ENCODE measurements at regions not wholly inside any gene's neighbourhood (a gene's known extent, or its start where the extent isn't known, plus 50 kb on each side); places are given as distances from the start of the nearest gene placed in this dataset.

DNA sequence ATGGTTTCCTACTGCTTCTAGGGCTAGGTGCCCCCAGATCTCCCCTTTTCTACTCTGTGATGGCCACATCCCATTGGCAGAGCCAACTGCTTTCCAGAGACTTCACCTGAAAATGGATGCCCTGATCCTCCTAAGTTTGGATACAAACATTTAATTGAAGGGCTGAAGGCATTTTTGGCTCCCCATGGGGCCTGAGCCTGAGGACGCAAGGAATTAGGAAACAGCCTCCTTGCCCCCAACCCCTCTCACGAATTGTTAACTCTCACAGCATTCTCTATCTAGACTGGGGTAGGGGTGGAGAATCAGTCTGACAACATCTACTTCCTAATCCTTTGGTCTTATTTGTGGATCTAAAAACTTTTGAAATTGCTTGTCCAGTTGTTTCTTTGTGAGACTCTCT, 108.5 kb upstream of the KCNK2 start:
- H3K27ac ChIP-seq, result no peak overlapping the region
- no peaks in the 10 kb centered on the region for H3K9me3 ChIP-seq (replicated peaks)
- no peaks in the 10 kb centered on the region for H3K36me3 ChIP-seq
- no peak overlapping the region for H3K4me3 ChIP-seq
- no peaks in the 10 kb centered on the region for H3K27me3 ChIP-seq (replicated peaks)
- H3K4me1 ChIP-seq (replicated peaks), result no peaks in the 10 kb centered on the region
- DNase-seq (ENCODE audit: low read depth in 1 of 2, low spot score in 2 of 2), result no peak

DNA sequence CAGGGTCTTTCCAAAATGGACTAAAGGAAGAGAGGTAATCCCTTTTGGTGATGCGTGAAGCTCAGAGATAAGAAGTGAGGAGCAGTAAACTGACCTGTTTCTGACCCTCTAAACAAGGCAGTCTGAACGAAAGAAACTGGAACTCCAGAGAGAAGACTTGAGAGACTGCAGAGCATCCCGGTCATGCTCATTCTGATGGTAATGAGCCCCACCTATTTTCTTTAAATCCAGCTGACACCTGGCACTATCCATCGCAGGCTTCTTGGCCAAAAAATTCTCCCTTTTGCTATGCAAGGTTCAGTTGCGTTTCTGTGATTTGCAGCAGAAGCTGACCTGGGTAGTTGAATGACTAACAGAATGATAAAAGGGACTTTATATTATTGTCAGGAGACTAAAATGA, 105.9 kb upstream of the KCNK2 start:
- Histone ChIP-seq H3K4me1 (replicated peaks) (no peaks in the 10 kb centered on the region), H3K9me3 (replicated peaks) (no peaks in the 10 kb centered on the region), H3K4me3 (no peak overlapping the region), H3K27me3 (replicated peaks) (no peaks in the 10 kb centered on the region), H3K27ac (no peak overlapping the region), H3K36me3 (no peaks in the 10 kb centered on the region)
- DNase-seq (ENCODE audit: low read depth in 1 of 2, low spot score in 2 of 2), result no peak

DNA sequence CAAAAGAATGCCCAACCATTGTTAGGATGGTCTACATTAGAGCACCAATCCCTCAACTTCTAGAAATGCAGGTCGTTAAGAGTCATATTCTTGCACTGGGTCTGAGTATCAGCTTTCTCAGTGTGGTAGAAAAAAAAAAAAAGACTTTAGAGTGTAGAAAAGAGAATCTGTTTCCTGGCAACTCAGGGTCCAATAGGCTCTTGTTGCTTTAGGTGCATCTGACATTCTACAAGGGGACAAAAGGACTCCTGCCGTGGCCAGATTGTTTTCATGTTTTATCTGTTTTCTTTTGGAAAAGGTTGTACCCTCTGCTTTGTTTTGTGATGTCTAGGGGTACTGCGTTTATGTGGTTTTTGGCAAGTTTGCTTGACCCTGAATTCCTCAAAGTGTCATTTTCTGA, 105.4 kb upstream of the KCNK2 start:
- no peaks in the 10 kb centered on the region for H3K36me3 ChIP-seq

DNA sequence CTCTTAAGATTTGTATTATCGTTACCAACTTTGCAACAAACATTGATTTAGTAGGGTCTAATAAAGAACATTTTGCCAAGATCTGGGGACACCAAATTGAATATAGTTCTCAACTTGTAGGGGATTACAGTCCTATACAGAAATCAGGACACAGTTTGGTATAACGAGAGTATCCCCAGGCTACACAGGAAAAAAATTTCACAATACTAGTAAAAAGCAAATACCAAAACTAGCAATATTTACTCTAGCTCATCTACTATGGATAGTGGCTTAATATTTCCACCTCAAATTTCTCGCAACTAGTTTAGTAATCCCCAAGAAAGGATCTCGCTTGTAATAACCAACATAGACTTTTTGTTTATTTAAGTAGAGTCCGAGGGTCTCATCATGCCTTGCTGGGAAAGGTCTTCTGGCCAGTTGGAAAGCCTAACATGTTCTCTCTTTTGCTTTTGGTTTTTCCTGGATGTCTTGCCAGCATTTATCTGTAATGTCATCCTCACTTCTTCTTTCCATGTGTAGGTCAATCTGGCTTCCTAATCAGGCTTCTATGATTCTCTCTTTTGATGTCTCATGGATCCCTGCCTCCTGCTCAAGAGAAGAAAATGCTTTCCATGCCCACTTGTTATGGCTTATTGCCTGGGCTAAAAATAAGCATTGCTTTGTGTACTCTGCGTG, 104.7 kb upstream of the KCNK2 start:
- H3K27ac ChIP-seq, result no peak overlapping the region
- H3K9me3 ChIP-seq (replicated peaks), result no peaks in the 10 kb centered on the region
- no peaks in the 10 kb centered on the region for H3K36me3 ChIP-seq
- no peak for DNase-seq (ENCODE audit: low read depth in 1 of 2, low spot score in 2 of 2)
- no peaks in the 10 kb centered on the region for H3K27me3 ChIP-seq (replicated peaks)
- peaks cover 5% of the 10 kb centered on the region for H3K4me1 ChIP-seq (replicated peaks)
- H3K4me3 ChIP-seq, result no peak overlapping the region

More for the DNA sequence above, 105.4 kb upstream of the KCNK2 start:
- Histone ChIP-seq H3K27ac (no peak overlapping the region), H3K4me3 (no peak overlapping the region), H3K9me3 (replicated peaks) (no peaks in the 10 kb centered on the region), H3K4me1 (replicated peaks) (no peaks in the 10 kb centered on the region), H3K27me3 (replicated peaks) (no peaks in the 10 kb centered on the region)
- no peak for DNase-seq (ENCODE audit: low read depth in 1 of 2, low spot score in 2 of 2)

DNA sequence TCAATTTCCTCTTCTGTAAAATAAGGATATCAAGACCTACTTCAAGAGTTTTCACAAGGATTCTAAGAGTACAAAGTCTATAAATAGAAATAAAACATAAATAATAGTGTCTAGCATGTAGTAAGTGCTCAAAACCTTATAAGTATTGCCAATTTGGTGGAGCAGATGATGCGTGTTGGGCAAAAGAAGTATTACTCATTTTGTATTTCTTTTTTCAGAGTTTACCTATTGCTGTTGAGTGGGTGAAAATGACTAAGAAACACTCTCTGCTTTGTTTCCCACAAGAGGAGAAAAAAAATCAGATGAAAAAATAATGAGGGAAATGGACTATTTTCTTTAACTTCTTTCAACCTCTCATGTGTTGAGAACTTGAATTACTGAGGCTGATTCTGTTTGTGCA, 103.3 kb upstream of the KCNK2 start:
- DNase-seq (ENCODE audit: low read depth in 1 of 2, low spot score in 2 of 2), result no peak
- H3K4me1 ChIP-seq (replicated peaks), result peaks cover 14% of the 10 kb centered on the region
- H3K9me3 ChIP-seq (replicated peaks), result no peaks in the 10 kb centered on the region
- no peak overlapping the region for H3K4me3 ChIP-seq
- H3K36me3 ChIP-seq, result no peaks in the 10 kb centered on the region
- H3K27ac ChIP-seq, result no peak overlapping the region
- no peaks in the 10 kb centered on the region for H3K27me3 ChIP-seq (replicated peaks)

DNA sequence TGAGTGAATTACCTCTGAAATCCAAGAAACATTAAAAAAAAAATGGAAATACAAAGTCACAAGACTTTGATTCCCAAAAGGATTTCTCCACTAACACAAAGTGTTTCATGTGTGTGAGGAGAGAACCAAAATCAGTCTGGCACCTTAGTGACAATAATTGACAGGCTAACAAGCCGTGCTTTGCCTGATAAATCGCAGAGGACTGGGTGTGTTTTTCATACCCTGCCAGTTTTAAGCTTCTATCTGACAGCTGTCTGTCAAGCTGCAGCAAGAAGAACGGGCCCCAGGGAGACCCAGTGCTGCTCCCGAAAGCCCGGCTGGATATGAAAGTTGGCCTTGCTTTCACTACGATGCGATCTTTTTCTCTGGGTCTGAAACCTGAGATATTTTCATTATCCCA, 101.6 kb upstream of the KCNK2 start:
- peaks cover 14% of the 10 kb centered on the region for H3K4me1 ChIP-seq (replicated peaks)
- H3K27ac ChIP-seq, result no peak overlapping the region
- no peaks in the 10 kb centered on the region for H3K9me3 ChIP-seq (replicated peaks)
- no peaks in the 10 kb centered on the region for H3K27me3 ChIP-seq (replicated peaks)
- no peaks in the 10 kb centered on the region for H3K36me3 ChIP-seq
- H3K4me3 ChIP-seq, result no peak overlapping the region
- no peak for DNase-seq (ENCODE audit: low read depth in 1 of 2, low spot score in 2 of 2)

DNA sequence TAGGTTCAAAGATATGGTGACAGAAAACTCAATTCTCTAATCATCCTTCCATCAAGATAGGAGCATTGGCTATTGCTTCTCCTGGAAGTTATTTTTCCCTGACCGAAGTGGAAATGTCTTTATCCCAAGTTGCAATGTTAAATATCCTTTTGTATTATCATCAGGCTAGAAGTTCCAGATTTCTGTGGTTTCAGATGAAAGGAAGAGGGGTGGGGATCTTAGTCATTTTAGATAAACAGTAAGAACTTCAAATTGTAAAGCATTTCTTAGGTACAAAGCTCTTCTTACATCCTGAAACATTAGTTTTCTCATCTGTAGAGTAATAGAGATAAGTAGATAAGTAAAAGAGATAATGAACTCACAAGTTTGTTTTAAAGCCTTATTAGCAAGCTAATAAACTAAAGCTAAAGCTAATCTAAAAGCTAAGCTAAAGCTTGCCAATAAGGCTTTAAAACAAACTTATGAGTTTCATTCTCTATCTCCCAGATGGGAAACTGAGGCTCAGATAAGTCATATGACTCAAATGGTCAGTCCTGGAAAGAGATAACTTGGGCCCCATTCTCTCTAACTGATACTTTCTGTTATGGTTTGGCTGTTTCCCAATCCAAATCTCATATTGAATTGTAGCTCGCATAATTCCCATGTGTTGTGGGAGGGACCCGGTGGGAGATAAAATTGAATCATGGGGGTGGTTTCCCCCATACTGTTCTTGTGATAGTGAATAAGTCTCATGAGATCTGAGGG, 99.2 kb upstream of the KCNK2 start:
- Histone ChIP-seq H3K4me1 (replicated peaks) (peaks cover 14% of the 10 kb centered on the region), H3K27me3 (replicated peaks) (no peaks in the 10 kb centered on the region), H3K9me3 (replicated peaks) (no peaks in the 10 kb centered on the region), H3K27ac (no peak overlapping the region), H3K36me3 (no peaks in the 10 kb centered on the region), H3K4me3 (no peak overlapping the region)
- peak in 1 of 2 experiments; percentile 16 for DNase-seq (ENCODE audit: low read depth in 1 of 2, low spot score in 2 of 2)

DNA sequence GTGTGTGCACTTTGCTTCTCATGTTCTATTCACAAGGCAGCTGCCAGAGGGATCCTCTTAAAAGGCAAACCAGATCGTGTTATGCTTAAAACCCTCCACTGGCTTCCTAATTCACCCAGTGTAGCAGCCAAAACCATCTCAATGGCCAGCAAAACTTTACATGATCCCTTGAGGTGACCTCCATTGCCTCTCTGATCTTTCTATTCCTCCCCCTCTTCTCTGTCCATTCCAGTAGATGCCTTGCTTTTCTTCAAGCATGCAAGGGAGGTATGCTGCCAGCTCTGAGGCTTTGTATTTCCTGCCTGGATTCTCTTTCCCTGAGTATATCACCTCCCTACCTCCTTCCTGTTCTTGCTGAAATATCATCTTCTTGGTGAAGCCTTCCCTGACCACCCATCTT, 93.2 kb upstream of the KCNK2 start:
- H3K4me1 ChIP-seq (replicated peaks), result peaks cover 14% of the 10 kb centered on the region
- no peaks in the 10 kb centered on the region for H3K36me3 ChIP-seq
- no peaks in the 10 kb centered on the region for H3K27me3 ChIP-seq (replicated peaks)
- DNase-seq (ENCODE audit: low read depth in 1 of 2, low spot score in 2 of 2), result no peak
- no peak overlapping the region for H3K27ac ChIP-seq
- no peak overlapping the region for H3K4me3 ChIP-seq
- H3K9me3 ChIP-seq (replicated peaks), result no peaks in the 10 kb centered on the region

DNA sequence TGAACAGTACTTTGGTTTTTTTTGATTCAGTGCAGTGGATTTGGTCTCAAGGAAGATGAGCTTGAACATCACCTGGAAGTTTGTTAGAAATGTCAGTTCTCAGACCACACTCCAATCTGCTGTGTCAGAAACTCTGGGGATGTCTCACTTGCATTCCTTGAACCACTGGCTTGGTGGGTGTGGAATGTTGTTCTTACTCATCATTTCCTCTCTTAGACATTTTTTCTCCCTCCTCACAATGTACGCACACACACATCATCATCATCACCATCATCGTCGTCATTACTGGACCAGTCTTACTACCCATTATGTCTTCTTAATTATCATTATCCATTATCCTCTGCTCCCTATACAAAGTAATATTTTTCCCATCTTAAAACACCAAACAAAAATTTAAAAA, 91.9 kb upstream of the KCNK2 start:
- Histone ChIP-seq H3K27ac (peak overlapping the region; percentile 27; the same call in 1 of the 2 replicates), H3K27me3 (replicated peaks) (no peaks in the 10 kb centered on the region), H3K36me3 (no peaks in the 10 kb centered on the region), H3K9me3 (replicated peaks) (no peaks in the 10 kb centered on the region), H3K4me1 (replicated peaks) (peaks cover 14% of the 10 kb centered on the region), H3K4me3 (no peak overlapping the region)
- DNase-seq (ENCODE audit: low read depth in 1 of 2, low spot score in 2 of 2), result peak in 1 of 2 experiments; percentile 28

DNA sequence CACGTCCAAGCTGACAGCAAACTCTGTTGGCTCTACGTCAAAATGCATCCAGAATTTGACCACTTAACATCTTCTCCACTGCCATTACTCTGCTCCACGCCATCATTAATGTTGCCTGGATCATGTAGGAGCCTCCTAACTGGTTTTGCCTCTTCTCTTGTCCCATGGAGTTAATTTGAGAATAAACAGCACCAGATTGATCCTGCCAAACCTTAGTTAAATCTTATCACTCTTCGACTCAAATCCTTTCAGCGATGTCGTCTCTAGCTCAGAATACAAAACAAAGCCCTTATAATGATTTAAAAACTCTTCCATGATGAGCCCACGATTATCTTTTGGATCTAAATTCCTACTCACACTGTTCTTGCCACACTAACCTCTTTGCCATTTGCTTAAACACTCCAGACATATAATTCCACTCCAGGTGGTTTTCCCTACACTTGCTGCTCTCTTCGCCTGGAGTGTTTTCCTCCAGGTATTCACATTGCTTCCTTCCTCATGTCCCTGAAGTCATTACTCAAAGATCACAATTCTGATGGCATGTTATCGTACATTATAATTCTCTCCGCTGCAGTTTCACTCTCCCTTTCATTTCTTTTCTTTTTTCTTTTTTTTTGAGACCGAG, 90.7 kb upstream of the KCNK2 start:
- Histone ChIP-seq H3K4me3 (no peak overlapping the region), H3K27me3 (replicated peaks) (no peaks in the 10 kb centered on the region), H3K4me1 (replicated peaks) (peaks cover 14% of the 10 kb centered on the region), H3K9me3 (replicated peaks) (no peaks in the 10 kb centered on the region), H3K27ac (no peak overlapping the region), H3K36me3 (no peaks in the 10 kb centered on the region)
- no peak for DNase-seq (ENCODE audit: low read depth in 1 of 2, low spot score in 2 of 2)

DNA sequence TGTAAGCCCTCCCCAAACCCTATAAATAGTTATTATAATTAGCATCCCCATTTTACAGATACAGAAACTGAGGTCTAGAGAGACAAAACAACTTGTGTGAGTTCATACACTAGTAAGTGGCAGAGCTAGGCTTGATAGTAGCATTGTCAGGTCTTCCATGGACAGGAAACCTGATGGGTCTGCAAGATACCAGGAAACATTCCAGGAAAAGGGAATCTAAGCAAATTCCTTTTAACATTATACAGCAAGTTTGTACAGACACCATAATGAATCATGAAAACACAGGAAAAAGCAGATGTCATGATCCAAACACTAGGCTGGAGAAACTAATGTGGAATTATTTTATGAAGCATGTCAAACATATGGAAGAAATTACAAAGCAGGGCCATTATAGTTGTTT, 89.1 kb upstream of the KCNK2 start:
- H3K4me3 ChIP-seq, result no peak overlapping the region
- H3K4me1 ChIP-seq (replicated peaks), result peaks cover 14% of the 10 kb centered on the region
- no peaks in the 10 kb centered on the region for H3K27me3 ChIP-seq (replicated peaks)
- H3K36me3 ChIP-seq, result no peaks in the 10 kb centered on the region
- H3K27ac ChIP-seq, result no peak overlapping the region
- DNase-seq (ENCODE audit: low read depth in 1 of 2, low spot score in 2 of 2), result no peak
- no peaks in the 10 kb centered on the region for H3K9me3 ChIP-seq (replicated peaks)

DNA sequence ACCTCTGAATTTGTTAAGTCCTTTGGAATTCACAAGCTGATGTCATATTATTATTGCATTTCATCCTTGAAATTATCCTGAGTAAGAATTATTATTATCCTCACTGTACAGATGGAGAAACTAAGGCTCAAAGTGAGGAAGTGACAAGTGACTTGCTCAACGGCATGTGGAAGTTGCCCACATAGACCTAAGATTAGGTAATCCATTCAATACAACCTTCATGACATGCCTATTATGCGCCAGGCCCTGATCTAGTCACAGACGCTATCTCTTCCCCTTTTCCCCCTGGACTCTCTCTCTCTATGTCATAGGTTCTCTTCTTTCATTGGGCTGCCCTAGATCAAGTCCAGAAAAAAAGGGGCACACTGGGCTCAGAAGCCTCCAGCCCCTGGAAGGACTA, 84.9 kb upstream of the KCNK2 start:
- Histone ChIP-seq H3K27ac (no peak overlapping the region), H3K4me3 (no peak overlapping the region), H3K4me1 (replicated peaks) (0 out of 2 replicates have a peak, but pooled peaks cover 3% of the 10 kb centered on the region), H3K27me3 (replicated peaks) (no peaks in the 10 kb centered on the region), H3K36me3 (no peaks in the 10 kb centered on the region), H3K9me3 (replicated peaks) (no peaks in the 10 kb centered on the region)
- DNase-seq (ENCODE audit: low read depth in 1 of 2, low spot score in 2 of 2), result no peak

DNA sequence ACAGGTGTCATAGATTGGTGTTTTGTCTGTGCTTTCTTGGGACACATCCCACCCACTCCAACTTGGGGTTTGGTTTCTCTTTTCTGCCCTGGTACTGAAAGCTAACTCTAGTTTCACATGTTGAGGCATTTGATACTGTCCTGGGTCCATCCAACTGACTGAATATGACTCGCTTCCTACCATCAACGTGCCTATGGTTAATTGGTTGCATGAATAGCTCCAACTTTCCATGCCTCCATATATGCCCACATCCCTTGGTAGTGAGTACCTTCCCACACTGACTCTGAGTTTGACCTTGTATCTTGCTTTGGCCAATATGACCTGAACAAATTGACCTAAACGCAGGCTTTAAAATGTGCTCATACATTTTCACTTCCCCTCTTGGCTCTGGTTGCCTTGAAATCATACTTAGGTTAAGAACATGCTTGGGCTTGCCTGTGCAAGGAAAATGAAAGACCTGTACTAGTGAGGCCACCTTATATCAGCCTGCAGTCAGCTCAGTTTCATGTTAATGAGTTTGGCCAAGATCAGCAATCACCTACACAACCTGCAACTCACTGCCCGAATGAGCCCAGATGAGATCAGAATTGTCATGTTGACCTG, 81.0 kb upstream of the KCNK2 start:
- no peak overlapping the region for H3K4me3 ChIP-seq
- H3K36me3 ChIP-seq, result no peaks in the 10 kb centered on the region
- 0 out of 2 replicates have a peak, but pooled peaks cover 3% of the 10 kb centered on the region for H3K4me1 ChIP-seq (replicated peaks)
- no peak for DNase-seq (ENCODE audit: low read depth in 1 of 2, low spot score in 2 of 2)
- no peaks in the 10 kb centered on the region for H3K27me3 ChIP-seq (replicated peaks)
- H3K27ac ChIP-seq, result no peak overlapping the region
- H3K9me3 ChIP-seq (replicated peaks), result no peaks in the 10 kb centered on the region

DNA sequence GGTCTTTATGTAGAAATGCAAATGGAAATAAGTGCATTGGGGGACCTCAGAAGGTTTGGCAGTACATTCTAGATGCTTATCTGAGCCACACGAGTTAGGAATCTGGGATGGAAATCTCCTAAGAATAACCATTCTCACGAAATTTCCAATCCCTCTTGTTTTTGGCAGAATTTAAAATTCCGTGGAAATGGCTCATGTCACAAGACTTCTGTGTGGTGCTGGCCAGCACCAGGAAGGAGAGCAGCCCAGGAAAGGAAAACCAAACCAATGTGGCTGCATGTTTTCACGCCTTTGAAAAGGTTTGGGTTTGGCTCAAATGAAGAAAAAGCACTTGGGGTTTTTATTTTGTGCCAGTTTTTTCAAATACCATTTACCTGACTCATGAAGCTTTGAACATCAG, 80.1 kb upstream of the KCNK2 start:
- no peaks in the 10 kb centered on the region for H3K36me3 ChIP-seq
- H3K4me3 ChIP-seq, result no peak overlapping the region
- no peaks in the 10 kb centered on the region for H3K27me3 ChIP-seq (replicated peaks)
- 0 out of 2 replicates have a peak, but pooled peaks cover 3% of the 10 kb centered on the region for H3K4me1 ChIP-seq (replicated peaks)
- no peak for DNase-seq (ENCODE audit: low read depth in 1 of 2, low spot score in 2 of 2)
- no peaks in the 10 kb centered on the region for H3K9me3 ChIP-seq (replicated peaks)
- H3K27ac ChIP-seq, result no peak overlapping the region

Measured in SJSA1 (cell line).